ENCODE measurements at regions not wholly inside any gene's neighbourhood (a gene's known extent, or its start where the extent isn't known, plus 50 kb on each side); places are given as distances from the start of the nearest gene placed in this dataset.

DNA sequence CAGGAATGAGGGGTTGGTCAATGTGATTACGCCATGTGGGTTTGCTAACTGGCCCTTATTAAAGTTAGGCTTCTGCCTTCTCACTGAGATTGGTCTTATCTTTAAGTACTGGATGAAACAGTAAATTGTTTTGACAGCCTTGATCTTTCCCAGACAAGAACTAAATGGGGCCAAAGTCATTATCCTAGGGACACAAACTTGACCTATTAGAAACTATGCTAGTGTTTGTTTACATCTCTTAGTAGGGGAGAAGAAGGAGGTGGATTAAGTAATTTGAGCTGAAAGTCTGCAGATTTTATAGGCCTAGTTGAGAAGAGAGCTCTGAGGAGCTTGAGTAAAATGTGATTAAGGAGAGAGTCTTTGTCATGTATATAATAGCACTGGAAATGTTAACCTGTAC is 386.9 kb downstream of the HTR7 start:
- no peak for TF ChIP-seq CTCF (conservative IDR thresholded peaks at IDR 0.05; ENCODE audit: low read depth, low read length)
- no peak for TF ChIP-seq EZH2phosphoT487 (IDR thresholded peaks at IDR 0.05; ENCODE audit: borderline replicate concordance, low read length)
- TF ChIP-seq EZH2 (IDR thresholded peaks at IDR 0.05; ENCODE audit: low read length, unreplicated experiment), result no peak
